ENCODE measurements at regions not wholly inside any gene's neighbourhood (a gene's known extent, or its start where the extent isn't known, plus 50 kb on each side); places are given as distances from the start of the nearest gene placed in this dataset.

DNA sequence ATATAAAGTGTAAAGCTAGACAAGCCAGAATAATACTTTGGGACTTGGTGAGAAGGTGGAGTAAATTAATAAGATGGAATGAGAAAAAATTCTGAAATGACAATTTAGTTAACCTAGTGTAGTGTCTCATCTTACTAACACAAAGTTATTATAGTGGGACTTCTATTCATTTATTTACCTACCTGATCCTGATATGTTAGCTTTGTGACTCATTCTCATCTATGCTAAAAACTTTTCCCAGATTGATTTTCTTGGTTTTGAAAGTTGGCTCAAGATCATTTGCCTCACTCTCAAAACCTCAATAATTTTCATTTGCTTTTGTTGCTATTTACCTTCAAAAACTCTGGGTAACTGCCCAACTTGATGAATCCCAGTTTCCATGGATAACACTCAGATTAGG, 698.6 kb downstream of the SH3BGRL start:
- TF ChIP-seq, protein P1, sequence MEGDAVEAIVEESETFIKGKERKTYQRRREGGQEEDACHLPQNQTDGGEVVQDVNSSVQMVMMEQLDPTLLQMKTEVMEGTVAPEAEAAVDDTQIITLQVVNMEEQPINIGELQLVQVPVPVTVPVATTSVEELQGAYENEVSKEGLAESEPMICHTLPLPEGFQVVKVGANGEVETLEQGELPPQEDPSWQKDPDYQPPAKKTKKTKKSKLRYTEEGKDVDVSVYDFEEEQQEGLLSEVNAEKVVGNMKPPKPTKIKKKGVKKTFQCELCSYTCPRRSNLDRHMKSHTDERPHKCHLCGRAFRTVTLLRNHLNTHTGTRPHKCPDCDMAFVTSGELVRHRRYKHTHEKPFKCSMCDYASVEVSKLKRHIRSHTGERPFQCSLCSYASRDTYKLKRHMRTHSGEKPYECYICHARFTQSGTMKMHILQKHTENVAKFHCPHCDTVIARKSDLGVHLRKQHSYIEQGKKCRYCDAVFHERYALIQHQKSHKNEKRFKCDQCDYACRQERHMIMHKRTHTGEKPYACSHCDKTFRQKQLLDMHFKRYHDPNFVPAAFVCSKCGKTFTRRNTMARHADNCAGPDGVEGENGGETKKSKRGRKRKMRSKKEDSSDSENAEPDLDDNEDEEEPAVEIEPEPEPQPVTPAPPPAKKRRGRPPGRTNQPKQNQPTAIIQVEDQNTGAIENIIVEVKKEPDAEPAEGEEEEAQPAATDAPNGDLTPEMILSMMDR (IDR thresholded peaks at IDR 0.05): no peak
- no peak for TF ChIP-seq POLR2A (IDR thresholded peaks at IDR 0.05)
